ENCODE measurements at regions not wholly inside any gene's neighbourhood (a gene's known extent, or its start where the extent isn't known, plus 50 kb on each side); places are given as distances from the start of the nearest gene placed in this dataset.
"Not testable (repeated sequence)": the region's sequence is repeated elsewhere in the genome, so short reads cannot be mapped to it uniquely, and the experiment has no call there.

GRCh38 chr20:53652859-53653517 is 59.3 kb upstream of the ZNF217 start:
- TF ChIP-seq, protein P1, sequence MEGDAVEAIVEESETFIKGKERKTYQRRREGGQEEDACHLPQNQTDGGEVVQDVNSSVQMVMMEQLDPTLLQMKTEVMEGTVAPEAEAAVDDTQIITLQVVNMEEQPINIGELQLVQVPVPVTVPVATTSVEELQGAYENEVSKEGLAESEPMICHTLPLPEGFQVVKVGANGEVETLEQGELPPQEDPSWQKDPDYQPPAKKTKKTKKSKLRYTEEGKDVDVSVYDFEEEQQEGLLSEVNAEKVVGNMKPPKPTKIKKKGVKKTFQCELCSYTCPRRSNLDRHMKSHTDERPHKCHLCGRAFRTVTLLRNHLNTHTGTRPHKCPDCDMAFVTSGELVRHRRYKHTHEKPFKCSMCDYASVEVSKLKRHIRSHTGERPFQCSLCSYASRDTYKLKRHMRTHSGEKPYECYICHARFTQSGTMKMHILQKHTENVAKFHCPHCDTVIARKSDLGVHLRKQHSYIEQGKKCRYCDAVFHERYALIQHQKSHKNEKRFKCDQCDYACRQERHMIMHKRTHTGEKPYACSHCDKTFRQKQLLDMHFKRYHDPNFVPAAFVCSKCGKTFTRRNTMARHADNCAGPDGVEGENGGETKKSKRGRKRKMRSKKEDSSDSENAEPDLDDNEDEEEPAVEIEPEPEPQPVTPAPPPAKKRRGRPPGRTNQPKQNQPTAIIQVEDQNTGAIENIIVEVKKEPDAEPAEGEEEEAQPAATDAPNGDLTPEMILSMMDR (IDR thresholded peaks at IDR 0.05; ENCODE audit: control insufficient read depth, extremely low read depth, insufficient read depth), result no peak
- no peak for DNase-seq (ENCODE audit: low read depth)
- no peak overlapping the region for H3K4me3 ChIP-seq (ENCODE audit: low read depth, low read length)

DNA sequence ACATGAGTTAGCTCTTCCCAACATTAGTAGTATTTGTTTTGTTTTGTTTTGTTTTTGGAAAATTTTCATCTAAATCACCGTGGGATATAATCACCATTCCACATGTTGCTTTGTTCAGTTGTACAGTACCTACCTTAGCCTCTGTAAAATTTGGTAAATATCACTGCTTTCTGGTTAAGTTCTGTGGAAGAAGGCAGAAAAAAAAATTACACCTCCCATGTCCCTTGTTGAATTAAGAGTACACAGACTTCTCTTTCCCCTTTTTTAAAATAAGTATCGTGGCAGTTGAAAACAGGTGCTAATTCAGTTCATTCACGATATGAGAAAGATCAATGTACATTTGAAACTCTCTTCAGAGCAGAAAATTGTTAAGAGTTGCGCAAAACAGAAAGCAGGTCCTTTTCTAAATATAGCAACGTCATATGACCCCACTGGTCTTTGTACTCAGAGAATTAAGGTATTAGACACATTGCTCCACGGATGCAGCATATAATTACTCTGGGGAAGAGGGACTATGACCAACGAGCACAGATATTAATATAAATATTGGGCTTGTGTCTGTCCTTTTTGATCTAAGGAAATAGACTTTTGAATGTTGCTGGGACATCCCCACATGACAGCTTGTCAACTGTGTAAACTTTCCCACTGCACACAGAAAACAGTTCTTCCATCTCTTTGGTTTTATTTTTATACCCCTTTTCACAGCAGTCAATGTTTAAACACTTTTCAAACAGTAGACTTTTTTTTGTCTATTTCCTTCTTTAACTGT is 58.6 kb upstream of the ZNF217 start:
- no peak for DNase-seq (ENCODE audit: low read depth)
- H3K4me3 ChIP-seq (ENCODE audit: low read depth, low read length), result no peak overlapping the region
- TF ChIP-seq, protein P1 (IDR thresholded peaks at IDR 0.05; ENCODE audit: control insufficient read depth, extremely low read depth, insufficient read depth), result no peak

GRCh38 chr20:53649493-53649892 is 55.9 kb upstream of the ZNF217 start:
- not testable (repeated sequence) for H3K4me3 ChIP-seq (ENCODE audit: low read depth, low read length); DNase-seq (ENCODE audit: low read depth)

DNA sequence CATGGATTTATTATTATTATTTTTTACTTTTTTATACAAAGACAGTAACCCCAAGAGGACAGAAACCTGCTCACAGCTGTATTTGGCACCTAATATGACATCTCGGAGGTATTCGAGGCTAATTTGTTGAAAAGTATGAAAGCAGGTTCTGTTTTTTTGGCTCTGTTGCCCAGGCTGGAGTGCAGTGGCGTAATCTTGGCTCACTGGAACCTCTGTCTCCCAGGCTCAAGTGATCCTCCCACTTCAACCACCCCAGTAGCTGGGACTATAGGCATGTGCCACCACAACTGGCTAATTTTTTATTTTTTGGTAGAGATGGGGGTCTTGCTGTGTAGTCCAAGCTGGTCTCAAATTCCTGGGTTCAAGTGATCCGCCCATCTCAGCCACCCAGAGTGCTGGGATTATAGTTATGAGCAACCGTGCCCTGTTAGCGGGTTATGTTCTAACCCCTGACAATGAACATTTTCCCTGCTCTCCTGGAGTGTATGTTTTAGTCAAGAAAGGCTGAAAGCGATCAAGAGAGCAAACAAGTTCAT is 53.7 kb upstream of the ZNF217 start:
- H3K4me3 ChIP-seq (ENCODE audit: low read depth, low read length), result no peak overlapping the region
- DNase-seq (ENCODE audit: low read depth), result no peak
- TF ChIP-seq, protein P1 (IDR thresholded peaks at IDR 0.05; ENCODE audit: control insufficient read depth, extremely low read depth, insufficient read depth), result no peak

DNA sequence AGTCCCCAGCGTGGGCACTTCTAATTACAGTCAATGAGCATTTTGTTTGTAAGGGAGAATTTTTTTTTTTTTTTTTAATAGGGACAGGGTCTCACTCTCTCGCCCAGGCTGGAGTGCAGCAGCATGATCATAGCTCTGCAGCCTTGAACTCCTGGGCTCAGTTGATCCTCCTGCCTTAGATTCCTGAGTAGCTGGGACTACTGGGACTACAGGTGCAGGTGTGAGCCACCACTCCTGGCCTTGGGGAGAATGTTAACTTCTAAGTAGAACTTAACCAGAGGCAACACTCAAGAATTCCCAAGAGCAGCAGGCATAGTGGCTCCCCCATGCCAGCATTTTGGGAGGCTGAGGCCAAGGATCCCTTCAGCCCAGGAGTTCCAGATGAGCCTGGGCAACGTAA is 52.9 kb upstream of the ZNF217 start:
- DNase-seq (ENCODE audit: low read depth), result no peak
- TF ChIP-seq, protein P1 (IDR thresholded peaks at IDR 0.05; ENCODE audit: control insufficient read depth, extremely low read depth, insufficient read depth), result no peak

GRCh38 chr20:53645582-53645897 is 51.9 kb upstream of the ZNF217 start:
- TF ChIP-seq, protein P1 (IDR thresholded peaks at IDR 0.05; ENCODE audit: control insufficient read depth, extremely low read depth, insufficient read depth), result no peak
- no peak overlapping the region for H3K4me3 ChIP-seq (ENCODE audit: low read depth, low read length)
- DNase-seq (ENCODE audit: low read depth), result no peak

More for the DNA sequence above, 52.9 kb upstream of the ZNF217 start:
- no peak overlapping the region for H3K4me3 ChIP-seq (ENCODE audit: low read depth, low read length)

GRCh38 chr20:53644108-53644507 is 50.5 kb upstream of the ZNF217 start:
- DNase-seq (ENCODE audit: low read depth); H3K4me3 ChIP-seq (ENCODE audit: low read depth, low read length): not testable (repeated sequence)

Data from LNCaP clone FGC (cell line).